ENCODE measurements at regions not wholly inside any gene's neighbourhood (a gene's known extent, or its start where the extent isn't known, plus 50 kb on each side); places are given as distances from the start of the nearest gene placed in this dataset.

- no peak for TF ChIP-seq ZMAT5 (CRISPR knock-in tag; IDR thresholded peaks at IDR 0.05; ENCODE audit: borderline replicate concordance, low read depth)
- TF ChIP-seq ZNF775 (CRISPR knock-in tag; IDR thresholded peaks at IDR 0.05; ENCODE audit: borderline replicate concordance) = no peak
- TF ChIP-seq ZNF224 (CRISPR knock-in tag; IDR thresholded peaks at IDR 0.05) = no peak
- TF ChIP-seq ZFP37 (CRISPR knock-in tag; IDR thresholded peaks at IDR 0.05; ENCODE audit: borderline replicate concordance) = no peak
Observed at GRCh38 chr3:21879184-21879886, 128.3 kb upstream of the ZNF385D start (continued).

GRCh38 chr3:21888656-21889055 lies 137.6 kb upstream of the ZNF385D start:
- Histone ChIP-seq H3K9me3 (ENCODE audit: low read length) (no peaks in the 10 kb centered on the region), H3K4me3 (replicated peaks in 1 of 3; ENCODE audit: insufficient read depth in 1 of 3, low read depth in 2 of 3, low read length in 3 of 3) (no peak overlapping the region), H3K9ac (ENCODE audit: insufficient read depth, low read depth, low read length) (no peak overlapping the region), H3K36me3 (replicated peaks in 1 of 2; ENCODE audit: control insufficient read depth in 1 of 2, insufficient read depth in 2 of 2, low read length in 2 of 2) (no peaks in the 10 kb centered on the region), H2AFZ (ENCODE audit: low read length) (no peak overlapping the region), H3K4me1 (ENCODE audit: insufficient read depth, low read length) (no peaks in the 10 kb centered on the region), H3K79me2 (ENCODE audit: insufficient read depth, low read length) (no peaks in the 10 kb centered on the region), H3K4me2 (ENCODE audit: low read depth, low read length) (no peak overlapping the region), H4K20me1 (ENCODE audit: insufficient read depth, low read length) (no peaks in the 10 kb centered on the region), H3K27ac (ENCODE audit: extremely low read length, insufficient read depth, low read length) (no peak overlapping the region), H3K27me3 (ENCODE audit: control insufficient read depth in 1 of 2, insufficient read depth in 2 of 2, low read length in 2 of 2) (no peaks in the 10 kb centered on the region)
- FAIRE-seq (no peak), DNase-seq (ENCODE audit: low spot score) (no peak), ATAC-seq (no peak)
- in situ Hi-C loops (cut with HindIII; ENCODE audit: extremely low pct_ligation_motif_present, low pct_unique_long_range_greater_than_20kb) (loop anchor here (25.0 kb wide), 1 partner anchor 1651 kb away; no protein-coding TSS in a partner anchor), intact Hi-C loops (cut with micrococcal nuclease; ENCODE audit: unreplicated experiment) (no loop called here)
- 2% methylated on average over 2 of the region's 2 CpGs for WGBS (ENCODE audit: low lambda C conversion rate)
- no TSS peak for BruUV-seq (replicated peaks)
- ChIA-PET CTCF (ENCODE audit: low intra/inter-chr PET ratio, low total read pairs) (no interaction called here), POLR2A (no interaction called here)
- TF ChIP-seq ZNF503 (CRISPR knock-in tag; IDR thresholded peaks at IDR 0.05) (no peak), FOSL2 (CRISPR knock-in tag; IDR thresholded peaks at IDR 0.05) (no peak)

Measured in HepG2 (cell line).